Gastrocnemius medialis (tissue), 4 donors: ENCODE measurements at regions not wholly inside any gene's neighbourhood (a gene's known extent, or its start where the extent isn't known, plus 50 kb on each side); places are given as distances from the start of the nearest gene placed in this dataset.

Experiments used
- CTCF ChIP-seq, 5 experiments: fragments of 450-650 bp in 3 of 5; fragments of 200-600 bp in 2 of 5; sonication (generic) in 2 of 5; IDR thresholded peaks in 4 of 5; conservative IDR thresholded peaks in 1 of 5; 1 replicate in 4 of 5; 2 replicates in 1 of 5; pipeline ENCODE4 v1.5.1; 2016 to 2019; ENCODE audit warnings: antibody characterized with exemption in 5 of 5, mild to moderate bottlenecking in 3 of 5, moderate library complexity in 3 of 5
- POLR2A ChIP-seq, 2 donors: fragments of 450-650 bp; IDR thresholded peaks; one replicate each; pipeline ENCODE4 v1.6.1; 2017; ENCODE audit warnings: antibody characterized with exemption in 2 of 2, mild to moderate bottlenecking in 2 of 2, moderate library complexity in 2 of 2

DNA sequence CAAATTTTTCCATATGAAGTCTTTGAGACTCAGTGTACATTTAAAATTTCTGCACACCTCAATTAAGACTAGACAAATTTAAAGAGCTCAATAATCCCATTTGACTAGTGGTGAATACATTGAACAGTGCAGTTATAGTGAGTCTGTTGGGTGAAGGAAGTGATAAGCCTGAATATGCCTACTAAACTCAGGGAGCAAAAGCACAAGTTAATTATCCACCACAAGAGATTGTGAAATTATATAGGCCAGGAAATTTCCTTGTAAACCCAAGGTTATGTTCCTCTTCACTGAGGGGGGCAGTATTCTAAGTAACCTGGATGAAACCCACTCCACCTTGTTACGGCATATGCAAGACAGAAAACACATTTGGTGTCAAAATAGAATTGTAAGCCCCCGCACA, 612.9 kb upstream of the DAB2 start:
- TF ChIP-seq CTCF (IDR thresholded peaks at IDR 0.05 in 4 of 5, conservative IDR thresholded peaks at IDR 0.05 in 1 of 5) (no peak), POLR2A (IDR thresholded peaks at IDR 0.05) (no peak)
